CD14-positive monocyte (primary cell): ENCODE measurements at regions not wholly inside any gene's neighbourhood (a gene's known extent, or its start where the extent isn't known, plus 50 kb on each side); places are given as distances from the start of the nearest gene placed in this dataset.
"Not testable (repeated sequence)": the region's sequence is repeated elsewhere in the genome, so short reads cannot be mapped to it uniquely, and the experiment has no call there.

Source experiments
- DNase-seq, 3 donors: peaks; one replicate each; pipeline ENCODE4 v3.0.0-alpha.2; 2011 to 2022
- H2AFZ ChIP-seq: 2 replicates; pipeline ENCODE4 v1.6.0; 2012; ENCODE audit warnings: mild to moderate bottlenecking, low read depth, low read length, inconsistent platforms; ENCODE audit not compliant: insufficient read depth, poor library complexity, severe bottlenecking
- H3K27ac ChIP-seq, 2 donors: 1 replicate in 1 of 2; 2 replicates in 1 of 2; pipeline ENCODE4 v1.5.1; 2012 to 2013; ENCODE audit warnings: low read length in 2 of 2, control low read depth in 1 of 2, inconsistent platforms in 1 of 2, low read depth in 1 of 2, mild to moderate bottlenecking in 1 of 2
- H3K27me3 ChIP-seq, 2 donors: one replicate each; pipeline versions ENCODE4 v1.6.0 to v1.6.1; 2011 to 2013; ENCODE audit warnings: low read length in 2 of 2; ENCODE audit not compliant: control insufficient read depth in 2 of 2, insufficient read depth in 2 of 2
- H3K36me3 ChIP-seq, 2 donors: replicated peaks in 1 of 2; 1 replicate in 1 of 2; 2 replicates in 1 of 2; pipeline versions ENCODE4 v1.5.1 to v1.6.1; 2012 to 2013; ENCODE audit warnings: low read length in 2 of 2, control low read depth in 1 of 2, inconsistent platforms in 1 of 2, mild to moderate bottlenecking in 1 of 2; ENCODE audit not compliant: insufficient read depth in 2 of 2, control insufficient read depth in 1 of 2
- H3K4me1 ChIP-seq, 2 donors: 1 replicate in 1 of 2; 2 replicates in 1 of 2; pipeline versions ENCODE4 v1.5.1 to v1.6.1; 2012 to 2013; ENCODE audit warnings: low read length in 2 of 2, control low read depth in 1 of 2, inconsistent platforms in 1 of 2, mild to moderate bottlenecking in 1 of 2, moderate library complexity in 1 of 2; ENCODE audit not compliant: insufficient read depth in 2 of 2, control insufficient read depth in 1 of 2
- H3K4me2 ChIP-seq: replicated peaks from 2 replicates; pipeline ENCODE3; 2012; ENCODE audit warnings: low read length, moderate library complexity, mild to moderate bottlenecking; ENCODE audit not compliant: poor library complexity, severe bottlenecking; ENCODE audit errors: extremely low read depth
- H3K4me3 ChIP-seq, 3 experiments: fragments of 200-600 bp in 1 of 3; sonication (generic) in 1 of 3; replicated peaks in 1 of 3; 1 replicate in 2 of 3; 2 replicates in 1 of 3; pipeline ENCODE4 v1.5.1; 2011 to 2013; ENCODE audit warnings: low read length in 3 of 3, mild to moderate bottlenecking in 3 of 3, control low read depth in 2 of 3, low read depth in 2 of 3, inconsistent platforms in 1 of 3, moderate library complexity in 1 of 3
- H3K79me2 ChIP-seq: 2 replicates; pipeline ENCODE4 v1.6.0; 2012; ENCODE audit warnings: mild to moderate bottlenecking, control low read depth, inconsistent platforms, low read length, moderate library complexity; ENCODE audit not compliant: insufficient read depth
- H3K9ac ChIP-seq: 2 replicates; pipeline ENCODE4 v1.6.0; 2017; ENCODE audit warnings: low read length, mild to moderate bottlenecking; ENCODE audit not compliant: insufficient read depth, poor library complexity, severe bottlenecking
- H3K9me3 ChIP-seq, 2 donors: replicated peaks in 1 of 2; 1 replicate in 1 of 2; 2 replicates in 1 of 2; pipeline versions ENCODE4 v1.5.1 to v1.6.1; 2012 to 2013; ENCODE audit warnings: low read length in 2 of 2, control low read depth in 1 of 2; ENCODE audit not compliant: control insufficient read depth in 1 of 2, insufficient read depth in 1 of 2
- H4K20me1 ChIP-seq: 2 replicates; pipeline ENCODE4 v1.6.0; 2012; ENCODE audit warnings: mild to moderate bottlenecking, low read length, control low read depth, moderate library complexity; ENCODE audit not compliant: insufficient read depth
- H3K27ac Mint-ChIP-seq, 7 donors: one replicate each; pipeline ENCODE4 v1.8.0; 2020; ENCODE audit warnings: mild to moderate bottlenecking in 7 of 7, mixed read lengths in 7 of 7, moderate library complexity in 6 of 7, inconsistent platforms in 2 of 7
- H3K27me3 Mint-ChIP-seq, 3 donors: one replicate each; pipeline ENCODE4 v1.8.0; 2021 to 2022; ENCODE audit warnings: low read depth in 3 of 3, mild to moderate bottlenecking in 3 of 3, mixed read lengths in 3 of 3, moderate library complexity in 3 of 3, inconsistent platforms in 1 of 3
- H3K36me3 Mint-ChIP-seq, 2 donors: one replicate each; pipeline ENCODE4 v1.8.0; 2020; ENCODE audit warnings: mixed read lengths in 2 of 2, inconsistent platforms in 1 of 2, mild to moderate bottlenecking in 1 of 2
- H3K4me1 Mint-ChIP-seq: one replicate; pipeline ENCODE4 v1.8.0; 2020; ENCODE audit warnings: mild to moderate bottlenecking, mixed read lengths
- H3K4me3 Mint-ChIP-seq, 2 donors: one replicate each; pipeline ENCODE4 v1.8.0; 2020; ENCODE audit warnings: mild to moderate bottlenecking in 2 of 2, mixed read lengths in 2 of 2, moderate library complexity in 1 of 2
- H3K9me3 Mint-ChIP-seq, 7 donors: one replicate each; pipeline ENCODE4 v1.8.0; 2020 to 2022; ENCODE audit warnings: mixed read lengths in 7 of 7, mild to moderate bottlenecking in 6 of 7, moderate library complexity in 6 of 7, inconsistent platforms in 2 of 7
- WGBS: methylation state at CpG from one replicate; pipeline ENCODE4 v1.1.5; 2013; ENCODE audit warnings: missing lambda C conversion rate; ENCODE audit not compliant: insufficient coverage; 5-methylcytosine and 5-hydroxymethylcytosine counted together
- intact Hi-C, 2 donors: fragments of 100-400 bp; cut with micrococcal nuclease; formaldehyde crosslinking; loops; one replicate each; pipeline versions ENCODE4 v1.15.0 to v1.15.1; 2023
- TF ChIP-seq, protein P1 (sequence below): fragments of 200-600 bp; IDR thresholded peaks from one replicate; pipeline ENCODE4 v1.8.0; 2022; ENCODE audit warnings: antibody characterized with exemption, mild to moderate bottlenecking

DNA sequence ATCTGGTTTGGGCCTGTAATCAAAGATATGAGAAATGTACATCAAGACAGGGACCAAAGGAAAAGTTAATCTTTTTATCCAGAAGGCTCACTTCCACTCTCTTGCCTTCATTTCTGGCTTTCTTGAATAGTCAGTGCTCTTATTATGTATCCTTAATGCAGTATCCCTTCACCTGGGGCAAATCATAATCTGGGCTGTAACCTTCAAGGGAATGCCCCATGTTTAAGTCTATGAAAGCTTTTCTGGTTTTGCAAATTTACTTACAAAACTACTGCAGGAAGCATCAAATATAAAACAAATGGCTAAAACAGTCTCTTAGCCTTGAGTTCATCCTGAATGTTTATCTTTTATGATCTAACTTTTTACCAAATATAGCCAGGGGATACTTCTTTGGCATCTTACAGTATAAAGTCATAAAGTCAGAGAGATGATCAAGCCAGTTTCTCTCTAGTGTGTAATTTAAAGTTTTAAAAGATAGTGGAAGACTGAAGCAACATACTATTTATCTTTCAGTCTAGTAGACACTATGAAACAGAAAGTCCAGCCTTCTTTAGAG is 1214.8 kb downstream of the STIM2 start:
- H3K4me3 ChIP-seq: no peak overlapping the region
- H3K36me3 ChIP-seq: no peaks in the 10 kb centered on the region
- no peaks in the 10 kb centered on the region for H3K4me1 ChIP-seq
- H3K9me3 ChIP-seq: peaks cover 0 to 15% of the 10 kb centered on the region in 2 donors
- no peak for DNase-seq
- no peak overlapping the region for H3K9ac ChIP-seq
- H4K20me1 ChIP-seq: no peaks in the 10 kb centered on the region
- no peak overlapping the region for H3K27ac ChIP-seq
- H3K79me2 ChIP-seq: no peaks in the 10 kb centered on the region
- no peaks in the 10 kb centered on the region for H3K36me3 Mint-ChIP-seq
- no peak overlapping the region for H2AFZ ChIP-seq
- H3K27me3 Mint-ChIP-seq: no peaks in the 10 kb centered on the region
- H3K27ac Mint-ChIP-seq: no peak overlapping the region
- peaks cover 3 to 16% (median 5%) of the 10 kb centered on the region in 7 donors for H3K9me3 Mint-ChIP-seq
- no peak overlapping the region for H3K4me3 Mint-ChIP-seq
- TF ChIP-seq, protein P1, sequence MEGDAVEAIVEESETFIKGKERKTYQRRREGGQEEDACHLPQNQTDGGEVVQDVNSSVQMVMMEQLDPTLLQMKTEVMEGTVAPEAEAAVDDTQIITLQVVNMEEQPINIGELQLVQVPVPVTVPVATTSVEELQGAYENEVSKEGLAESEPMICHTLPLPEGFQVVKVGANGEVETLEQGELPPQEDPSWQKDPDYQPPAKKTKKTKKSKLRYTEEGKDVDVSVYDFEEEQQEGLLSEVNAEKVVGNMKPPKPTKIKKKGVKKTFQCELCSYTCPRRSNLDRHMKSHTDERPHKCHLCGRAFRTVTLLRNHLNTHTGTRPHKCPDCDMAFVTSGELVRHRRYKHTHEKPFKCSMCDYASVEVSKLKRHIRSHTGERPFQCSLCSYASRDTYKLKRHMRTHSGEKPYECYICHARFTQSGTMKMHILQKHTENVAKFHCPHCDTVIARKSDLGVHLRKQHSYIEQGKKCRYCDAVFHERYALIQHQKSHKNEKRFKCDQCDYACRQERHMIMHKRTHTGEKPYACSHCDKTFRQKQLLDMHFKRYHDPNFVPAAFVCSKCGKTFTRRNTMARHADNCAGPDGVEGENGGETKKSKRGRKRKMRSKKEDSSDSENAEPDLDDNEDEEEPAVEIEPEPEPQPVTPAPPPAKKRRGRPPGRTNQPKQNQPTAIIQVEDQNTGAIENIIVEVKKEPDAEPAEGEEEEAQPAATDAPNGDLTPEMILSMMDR: no peak
- no peak overlapping the region for H3K4me2 ChIP-seq
- intact Hi-C loops: no loop called here
- no peaks in the 10 kb centered on the region for H3K27me3 ChIP-seq
- no peaks in the 10 kb centered on the region for H3K4me1 Mint-ChIP-seq

DNA sequence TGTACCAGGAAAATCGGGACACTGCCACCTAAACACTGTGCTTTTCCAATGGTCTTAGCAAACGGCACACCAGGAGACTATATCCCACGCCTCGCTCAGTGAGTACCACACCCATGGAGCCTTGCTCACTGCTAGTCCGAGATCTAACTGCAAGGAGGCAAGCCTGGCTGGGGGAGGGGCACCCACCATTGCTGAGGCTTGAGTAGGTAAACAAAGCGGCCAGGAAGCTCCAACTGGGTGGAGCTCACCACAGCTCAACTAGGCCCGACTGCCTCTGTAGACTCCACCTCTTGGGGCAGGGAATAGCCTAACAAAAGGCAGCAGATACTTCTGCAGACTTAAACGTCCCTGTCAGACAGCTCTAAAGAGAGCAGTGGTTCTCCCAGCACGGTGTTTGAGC is 1216.6 kb downstream of the STIM2 start:
- H3K36me3 ChIP-seq, H3K4me3 ChIP-seq, H3K27me3 Mint-ChIP-seq, H3K4me2 ChIP-seq, H2AFZ ChIP-seq, H3K27me3 ChIP-seq, H3K4me1 Mint-ChIP-seq, H3K36me3 Mint-ChIP-seq, H4K20me1 ChIP-seq, H3K4me1 ChIP-seq, H3K27ac ChIP-seq, H3K27ac Mint-ChIP-seq, H3K9ac ChIP-seq, DNase-seq, H3K79me2 ChIP-seq, intact Hi-C loops, H3K4me3 Mint-ChIP-seq: not testable (repeated sequence)
- WGBS: 83% methylated on average over 9 of the region's 9 CpGs
- peaks cover 0 to 15% of the 10 kb centered on the region in 2 donors for H3K9me3 ChIP-seq
- peaks cover 3 to 20% (median 5%) of the 10 kb centered on the region in 7 donors for H3K9me3 Mint-ChIP-seq
